NT2/D1 (cell line): ENCODE measurements at regions not wholly inside any gene's neighbourhood (a gene's known extent, or its start where the extent isn't known, plus 50 kb on each side); places are given as distances from the start of the nearest gene placed in this dataset.

Source experiments
- DNase-seq: peaks from one replicate; pipeline ENCODE4 v3.0.0-alpha.2; 2011; ENCODE audit warnings: low read depth, low spot score
- H3K27me3 ChIP-seq: 2 replicates; pipeline ENCODE4 v1.6.0; 2011; ENCODE audit warnings: mild to moderate bottlenecking; ENCODE audit not compliant: insufficient read length, insufficient read depth
- H3K36me3 ChIP-seq: 2 replicates; pipeline ENCODE4 v1.6.1; 2011; ENCODE audit warnings: mild to moderate bottlenecking, low read length, mixed read lengths; ENCODE audit not compliant: insufficient read depth, insufficient read length
- H3K4me1 ChIP-seq: 2 replicates; pipeline ENCODE4 v1.5.1; 2011; ENCODE audit not compliant: insufficient read depth, insufficient read length
- H3K4me3 ChIP-seq: 2 replicates; pipeline ENCODE4 v1.5.1; 2011; ENCODE audit warnings: low read depth; ENCODE audit not compliant: insufficient read length
- H3K9ac ChIP-seq: 2 replicates; pipeline ENCODE4 v1.6.0; 2011; ENCODE audit warnings: low read depth; ENCODE audit not compliant: insufficient read length
- H3K9me3 ChIP-seq: 2 replicates; pipeline ENCODE4 v1.5.1; 2011; ENCODE audit warnings: mild to moderate bottlenecking, low read length; ENCODE audit not compliant: insufficient read depth
- SUZ12 ChIP-seq: IDR thresholded peaks from 2 replicates; pipeline ENCODE4 v1.6.1; 2011; ENCODE audit not compliant: insufficient read length, insufficient read depth; ENCODE audit errors: extremely low read depth
- YY1 ChIP-seq: IDR thresholded peaks from 2 replicates; pipeline ENCODE4 v1.6.1; 2011; ENCODE audit not compliant: insufficient read length, insufficient read depth
- ZNF274 ChIP-seq: IDR thresholded peaks from 2 replicates; pipeline ENCODE4 v1.6.1; 2011; ENCODE audit warnings: mild to moderate bottlenecking, low read depth, low read length

DNA sequence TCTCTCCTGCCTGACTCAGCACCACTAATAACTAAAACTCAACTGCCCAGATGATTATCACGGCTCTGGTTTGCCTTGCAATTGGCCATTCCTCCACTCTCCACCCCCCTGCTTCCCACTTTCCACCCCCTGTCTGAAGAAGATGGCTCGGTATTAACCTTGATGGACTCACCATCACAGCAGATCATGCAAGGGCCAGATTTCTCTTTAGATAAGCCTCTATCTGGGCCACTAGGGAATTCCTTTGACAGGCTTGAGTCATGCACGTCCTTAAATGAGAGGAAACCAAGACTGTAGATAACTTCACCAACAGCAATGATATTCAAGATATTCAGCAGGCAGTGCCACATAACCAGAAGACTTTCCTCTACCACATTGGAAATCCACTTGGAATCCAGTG lies 131.1 kb upstream of the NBEA start:
- Histone ChIP-seq H3K9me3 (peaks cover 20% of the 10 kb centered on the region), H3K4me1 (no peaks in the 10 kb centered on the region), H3K36me3 (no peaks in the 10 kb centered on the region), H3K27me3 (no peaks in the 10 kb centered on the region), H3K9ac (no peak overlapping the region), H3K4me3 (no peak overlapping the region)
- TF ChIP-seq ZNF274 = no peak
- no peak for DNase-seq

DNA sequence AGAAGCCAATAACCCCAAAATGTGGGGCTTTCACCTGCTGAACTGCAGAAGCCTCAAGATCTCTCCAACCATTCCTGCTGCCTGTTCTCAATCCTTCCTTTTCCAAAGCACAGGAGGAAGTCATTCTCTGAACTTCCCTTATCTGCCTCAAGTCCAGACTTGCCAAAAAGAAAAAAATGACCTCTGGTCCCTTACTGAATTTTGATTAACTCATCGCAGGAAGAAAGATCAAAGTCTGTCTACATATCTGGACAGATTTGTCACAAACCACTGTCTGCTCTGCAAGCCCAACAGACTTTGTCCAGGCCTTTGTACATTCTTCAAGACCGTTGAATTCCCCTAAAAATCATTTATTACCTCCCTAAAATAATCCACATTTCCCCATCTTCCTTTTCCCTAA lies 126.5 kb upstream of the NBEA start:
- H3K4me3 ChIP-seq = no peak overlapping the region
- H3K4me1 ChIP-seq = no peaks in the 10 kb centered on the region
- no peaks in the 10 kb centered on the region for H3K36me3 ChIP-seq

DNA sequence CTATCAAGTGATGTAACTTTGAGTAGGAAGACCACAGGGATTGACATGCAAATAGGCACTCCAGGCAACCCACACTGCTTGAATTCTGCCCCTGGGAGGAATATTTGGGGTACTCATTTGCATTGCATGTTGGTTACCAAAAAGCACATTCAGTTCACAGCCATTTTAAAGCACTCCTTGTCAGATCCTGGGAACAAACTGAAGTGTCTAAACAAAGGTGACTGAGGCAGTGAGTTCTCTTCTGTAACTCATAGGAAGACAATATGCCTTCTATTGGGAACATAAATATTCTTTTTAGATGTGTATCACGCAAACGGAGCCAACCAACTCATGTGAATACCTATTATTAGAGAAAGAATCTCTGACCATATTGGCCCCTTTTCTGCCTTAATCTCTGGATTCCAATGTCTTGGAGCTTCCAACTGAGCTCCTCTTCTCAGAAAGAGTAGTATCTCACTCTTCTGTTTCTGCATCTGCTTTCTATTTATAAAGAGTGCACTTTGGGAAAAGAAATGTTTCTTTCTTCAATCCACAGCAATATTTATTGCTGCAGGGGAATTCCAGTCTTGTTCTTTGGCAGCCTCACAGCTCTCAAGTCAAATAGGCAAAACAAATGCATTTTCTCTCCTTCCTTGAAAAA lies 125.7 kb upstream of the NBEA start:
- Histone ChIP-seq H3K9me3 (peaks cover 20% of the 10 kb centered on the region), H3K9ac (no peak overlapping the region), H3K36me3 (no peaks in the 10 kb centered on the region), H3K4me1 (no peaks in the 10 kb centered on the region), H3K4me3 (no peak overlapping the region), H3K27me3 (no peaks in the 10 kb centered on the region)
- TF ChIP-seq ZNF274 (no peak), YY1 (no peak), SUZ12 (no peak)
- DNase-seq = peak; percentile 39

More for the DNA sequence above, 126.5 kb upstream of the NBEA start:
- no peaks in the 10 kb centered on the region for H3K27me3 ChIP-seq
- H3K9me3 ChIP-seq = peaks cover 20% of the 10 kb centered on the region
- TF ChIP-seq ZNF274 = no peak
- no peak for TF ChIP-seq YY1
- no peak for TF ChIP-seq SUZ12
- no peak for DNase-seq
- no peak overlapping the region for H3K9ac ChIP-seq

GRCh38 chr13:34816908-34817665 lies 125.0 kb upstream of the NBEA start:
- H3K4me3 ChIP-seq = no peak overlapping the region
- H3K36me3 ChIP-seq = no peaks in the 10 kb centered on the region
- H3K9me3 ChIP-seq = peaks cover 14% of the 10 kb centered on the region
- H3K9ac ChIP-seq = no peak overlapping the region
- H3K27me3 ChIP-seq = no peaks in the 10 kb centered on the region
- TF ChIP-seq YY1 = no peak
- no peak for TF ChIP-seq ZNF274
- TF ChIP-seq SUZ12 = no peak
- DNase-seq = no peak
- H3K4me1 ChIP-seq = no peaks in the 10 kb centered on the region

- no peak for TF ChIP-seq SUZ12
- TF ChIP-seq ZNF274 = no peak
- no peak for TF ChIP-seq YY1
- no peaks in the 10 kb centered on the region for H3K4me1 ChIP-seq
- H3K27me3 ChIP-seq = no peaks in the 10 kb centered on the region
- H3K9me3 ChIP-seq = no peaks in the 10 kb centered on the region
- H3K4me3 ChIP-seq = no peak overlapping the region
- no peak for DNase-seq
- no peaks in the 10 kb centered on the region for H3K36me3 ChIP-seq
- no peak overlapping the region for H3K9ac ChIP-seq
Observed at GRCh38 chr13:34822650-34823049, 119.4 kb upstream of the NBEA start.

DNA sequence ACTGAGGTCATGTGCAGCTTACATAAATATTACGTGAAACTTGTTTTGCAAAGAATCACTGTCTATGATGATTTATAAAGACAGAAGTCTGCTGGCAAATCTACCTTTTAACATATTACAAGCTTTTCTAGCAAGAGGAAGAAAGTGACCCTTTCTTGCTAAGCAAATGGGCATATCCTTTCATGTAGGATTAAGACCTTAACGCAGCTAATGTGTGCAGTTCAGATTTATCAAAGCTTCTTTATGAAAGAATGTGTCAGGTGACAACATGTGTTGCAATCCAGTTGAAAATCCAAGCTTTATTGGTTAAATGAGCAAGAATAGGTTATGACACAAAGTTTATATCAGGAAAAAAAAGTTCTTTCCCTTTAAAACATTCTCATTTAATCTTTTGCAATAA lies 115.6 kb upstream of the NBEA start:
- no peak for DNase-seq
- no peaks in the 10 kb centered on the region for H3K4me1 ChIP-seq
- no peak overlapping the region for H3K4me3 ChIP-seq
- H3K9me3 ChIP-seq = no peaks in the 10 kb centered on the region
- no peak overlapping the region for H3K9ac ChIP-seq
- no peak for TF ChIP-seq YY1
- no peak for TF ChIP-seq SUZ12
- TF ChIP-seq ZNF274 = no peak
- H3K27me3 ChIP-seq = no peaks in the 10 kb centered on the region
- H3K36me3 ChIP-seq = no peaks in the 10 kb centered on the region

DNA sequence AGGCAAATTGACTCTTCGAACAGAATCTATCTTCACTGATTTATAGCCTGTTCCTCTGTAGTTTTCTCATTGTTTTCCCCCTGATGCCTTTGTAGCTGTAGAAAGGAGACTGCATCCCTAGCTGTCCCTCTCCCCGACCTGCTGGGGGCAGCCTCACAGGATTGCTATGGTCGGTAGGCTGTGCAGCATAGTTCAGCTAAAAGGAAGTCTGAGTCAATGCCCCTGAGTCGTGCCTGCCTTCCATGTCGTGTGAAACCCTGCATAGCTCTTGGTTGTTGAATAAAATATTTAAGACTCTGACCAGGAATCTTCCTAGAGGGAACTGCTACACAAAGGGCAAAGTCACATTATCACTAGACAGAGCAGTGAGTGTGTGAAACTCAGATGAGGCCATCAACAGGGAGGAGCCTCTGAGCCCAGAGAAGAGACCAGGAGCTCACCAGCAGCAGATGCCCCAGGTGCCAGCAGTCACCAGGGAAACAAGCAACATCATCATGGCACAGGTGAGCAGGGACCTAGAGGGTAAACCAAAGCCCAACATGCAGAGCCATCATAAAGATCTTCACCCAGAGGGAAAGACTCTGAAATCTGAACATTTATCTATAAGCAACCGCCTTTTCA lies 108.4 kb upstream of the NBEA start:
- Histone ChIP-seq H3K27me3 (no peaks in the 10 kb centered on the region), H3K36me3 (no peaks in the 10 kb centered on the region), H3K4me3 (no peak overlapping the region), H3K4me1 (no peaks in the 10 kb centered on the region), H3K9me3 (peaks cover 12% of the 10 kb centered on the region), H3K9ac (no peak overlapping the region)
- DNase-seq = no peak
- TF ChIP-seq YY1 (no peak), SUZ12 (no peak), ZNF274 (no peak)
